D341Med (cell line): ENCODE measurements at regions not wholly inside any gene's neighbourhood (a gene's known extent, or its start where the extent isn't known, plus 50 kb on each side); places are given as distances from the start of the nearest gene placed in this dataset.

Source experiments
- DNase-seq: peaks from one replicate; pipeline ENCODE4 v3.0.0; 2012; ENCODE audit warnings: low spot score

DNA sequence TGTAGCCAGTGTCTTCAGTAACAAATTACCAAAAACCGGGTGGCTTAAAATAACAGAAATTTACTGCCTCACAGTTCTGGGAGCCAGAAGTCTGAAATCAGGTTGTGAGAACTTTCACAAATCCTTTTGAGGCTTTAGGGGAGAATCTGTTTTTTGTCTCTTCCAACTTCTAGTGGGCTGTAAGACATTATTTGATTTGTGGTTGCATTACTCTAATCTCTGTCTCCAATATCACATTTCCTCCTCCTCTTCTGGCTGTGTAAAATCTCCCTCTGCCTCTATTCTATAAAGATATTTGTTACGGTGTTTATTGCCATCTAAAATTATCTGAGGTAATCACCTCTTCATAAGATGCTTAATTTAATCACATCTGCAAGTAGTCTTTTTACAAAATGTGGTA lies 1039.6 kb upstream of the LRRN3 start:
- no peak for DNase-seq

DNA sequence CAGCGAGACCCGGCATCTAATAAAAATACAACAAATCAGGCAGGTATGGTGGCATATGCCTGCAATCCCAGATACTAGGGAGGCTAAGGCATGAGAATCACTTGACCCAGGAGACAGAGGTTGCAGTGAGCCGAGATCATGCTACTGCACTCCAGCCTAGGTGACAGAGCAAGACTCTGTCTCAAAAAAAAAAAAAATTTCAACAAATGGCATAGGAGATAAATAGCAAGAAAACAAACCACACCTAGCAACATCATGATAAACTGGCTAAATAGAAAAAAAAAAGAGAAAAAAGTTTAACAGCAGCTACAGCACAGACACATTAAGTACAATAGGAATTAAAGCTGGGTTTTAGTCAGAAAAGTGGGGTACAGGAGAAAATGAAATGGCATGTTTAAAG lies 1034.6 kb upstream of the LRRN3 start:
- DNase-seq, result no peak

DNA sequence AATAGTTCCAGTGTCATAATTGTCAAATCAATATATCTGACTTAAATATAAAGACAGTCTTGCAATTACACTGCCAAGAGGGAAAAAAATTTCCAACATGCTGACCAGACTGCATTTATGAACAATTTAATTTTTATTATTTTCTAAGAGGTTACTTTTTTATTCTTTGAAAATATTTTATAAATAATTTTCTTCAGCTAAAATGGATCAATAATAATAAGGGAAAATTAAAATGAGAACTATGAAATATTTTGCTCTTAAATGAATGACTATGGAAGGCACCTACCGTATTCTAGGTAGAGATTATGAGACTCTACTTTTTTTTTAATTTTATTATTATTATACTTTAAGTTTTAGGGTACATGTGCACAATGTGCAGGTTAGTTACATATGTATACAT lies 1032.5 kb upstream of the LRRN3 start:
- no peak for DNase-seq

DNA sequence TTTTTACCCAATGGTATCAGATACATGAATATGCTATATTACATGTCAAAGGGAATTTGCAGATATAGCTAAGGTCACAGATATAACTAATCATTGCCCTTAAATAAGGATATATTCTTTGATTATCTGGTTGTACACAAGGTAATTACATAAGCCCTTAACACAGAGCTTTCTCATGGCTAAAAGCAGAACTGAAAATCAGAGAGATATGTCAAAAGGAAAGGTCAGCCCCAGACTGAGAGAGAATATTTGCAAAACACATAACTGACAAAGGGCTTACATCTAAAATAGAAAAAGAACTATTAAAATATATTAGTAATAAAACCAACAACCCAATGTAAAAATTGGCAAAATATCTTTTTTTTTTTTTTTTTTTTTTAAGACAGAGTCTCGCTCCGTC lies 1029.5 kb upstream of the LRRN3 start:
- no peak for DNase-seq

GRCh38 chr7:110065121-110065520 lies 1025.8 kb upstream of the LRRN3 start:
- no peak for DNase-seq

DNA sequence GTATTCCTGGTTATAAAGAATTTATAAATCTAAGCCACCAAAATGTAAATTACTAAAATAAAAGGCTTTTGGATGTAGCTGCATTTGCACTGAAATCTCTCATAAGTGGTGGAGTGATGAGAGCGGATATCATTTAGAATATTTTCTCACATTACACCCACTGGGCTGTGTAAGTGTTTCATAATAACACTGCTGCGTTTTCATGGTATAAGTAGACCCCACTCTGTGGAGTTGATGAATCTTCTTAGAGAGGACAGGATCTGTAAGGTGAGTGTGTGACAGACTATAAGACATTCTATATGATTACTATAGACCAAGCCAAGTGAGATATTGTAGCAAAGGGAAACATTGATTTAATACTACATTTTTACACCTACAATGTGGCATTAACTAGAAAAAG lies 1024.1 kb upstream of the LRRN3 start:
- DNase-seq, result no peak

DNA sequence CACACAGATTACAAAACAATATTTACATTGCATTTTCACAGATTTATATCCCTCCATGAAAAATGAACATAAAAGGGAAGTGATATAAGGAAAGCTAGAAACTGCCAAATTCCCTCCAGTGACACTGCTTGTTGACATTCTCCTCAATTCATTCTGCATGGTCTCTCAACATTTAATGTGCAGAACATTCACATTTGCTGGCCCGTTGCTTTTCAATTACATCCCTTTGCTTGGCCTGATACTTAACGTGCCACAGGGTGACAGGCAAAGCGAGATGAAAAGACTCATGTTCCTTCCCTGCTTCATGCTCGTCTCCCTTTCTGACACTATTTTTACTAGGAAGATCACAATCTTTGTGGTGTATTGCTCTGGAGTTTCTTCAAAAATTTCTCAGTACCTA lies 1019.7 kb upstream of the LRRN3 start:
- no peak for DNase-seq

- no peak for DNase-seq
Observed at GRCh38 chr7:110075450-110075849, 1015.5 kb upstream of the LRRN3 start.

GRCh38 chr7:110076194-110076593 lies 1014.7 kb upstream of the LRRN3 start:
- DNase-seq, result no peak

DNA sequence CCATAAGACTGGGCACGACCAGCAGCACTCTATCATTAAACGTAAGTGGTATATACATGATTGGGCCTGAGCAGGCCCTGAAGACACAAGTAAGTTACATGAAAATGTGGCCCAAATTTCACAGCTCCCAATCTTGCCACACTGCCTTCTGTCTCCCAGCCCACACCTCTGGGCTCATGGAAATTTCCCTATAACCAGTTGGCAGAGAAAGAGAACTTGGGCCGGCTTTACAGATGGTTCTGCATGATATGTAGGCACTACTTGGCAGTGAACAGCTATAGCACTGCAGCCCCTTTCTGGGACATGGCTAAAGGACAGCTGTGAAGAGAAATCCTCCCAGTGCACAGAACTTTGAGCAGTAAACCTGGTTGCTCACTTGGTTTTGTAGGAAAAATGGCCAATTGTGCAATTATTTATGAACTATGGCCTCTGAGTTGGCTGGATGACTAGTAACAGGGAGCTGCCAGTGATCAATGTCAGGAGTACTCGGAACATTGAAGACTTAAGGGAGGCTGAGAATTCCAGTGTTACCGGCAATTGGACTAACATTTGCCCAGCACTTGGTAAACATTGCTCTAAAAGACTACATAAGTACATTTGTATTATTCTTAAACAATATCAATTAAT lies 1006.6 kb upstream of the LRRN3 start:
- no peak for DNase-seq

DNA sequence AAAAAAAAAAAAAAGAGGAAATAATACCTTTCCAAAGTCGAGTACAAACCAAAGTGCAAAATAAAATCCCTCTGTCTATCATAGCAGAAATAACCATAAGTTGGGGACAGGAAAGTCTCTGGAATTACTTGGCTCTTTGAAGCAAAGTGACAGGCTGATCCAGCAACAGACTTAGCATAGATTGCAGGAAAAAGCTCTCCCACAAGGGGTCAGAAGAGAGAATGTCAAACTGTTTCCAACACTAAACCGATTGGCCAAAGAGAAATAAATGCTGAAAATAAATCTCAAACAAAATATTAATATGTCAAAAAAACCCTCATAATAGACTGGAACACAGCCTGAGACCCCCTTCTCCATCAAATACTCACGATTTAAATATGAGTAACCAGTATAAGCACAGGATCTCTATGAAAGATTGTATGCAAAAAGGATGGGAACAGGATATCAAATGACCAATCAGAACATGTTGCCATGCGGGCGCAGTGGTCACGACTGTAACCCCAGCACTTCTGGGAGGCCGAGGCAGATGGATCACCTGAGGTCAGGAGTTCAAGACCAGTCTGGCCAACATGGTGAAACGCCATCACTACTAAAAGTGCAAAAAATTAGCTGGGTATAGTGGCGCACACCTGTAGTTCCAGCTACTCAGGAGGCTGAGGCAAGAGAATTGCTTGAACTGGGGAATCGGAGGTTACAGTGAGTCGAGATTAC lies 1000.7 kb upstream of the LRRN3 start:
- peak; percentile 43 for DNase-seq

GRCh38 chr7:110095372-110096052 lies 995.4 kb upstream of the LRRN3 start:
- DNase-seq, result no peak

GRCh38 chr7:110104243-110104642 lies 986.7 kb upstream of the LRRN3 start:
- no peak for DNase-seq

DNA sequence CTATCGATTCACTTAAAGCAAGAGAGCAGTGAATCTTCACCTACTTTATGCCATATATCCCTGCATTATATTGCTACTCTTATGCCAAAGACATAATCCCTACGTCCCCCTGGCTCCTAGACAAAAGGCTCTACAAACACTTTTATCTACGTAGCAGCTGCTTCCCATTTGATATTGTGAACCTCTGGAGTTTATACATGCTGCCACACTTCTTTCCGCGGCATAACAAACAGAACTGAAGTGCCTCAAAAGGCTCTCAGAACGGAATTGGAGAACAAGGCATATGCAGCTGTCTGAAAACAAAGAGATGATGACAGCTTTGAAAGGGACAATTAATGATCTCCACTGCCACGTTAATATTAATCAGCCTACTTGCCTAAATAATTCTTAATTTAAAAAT lies 985.6 kb upstream of the LRRN3 start:
- DNase-seq, result no peak

DNA sequence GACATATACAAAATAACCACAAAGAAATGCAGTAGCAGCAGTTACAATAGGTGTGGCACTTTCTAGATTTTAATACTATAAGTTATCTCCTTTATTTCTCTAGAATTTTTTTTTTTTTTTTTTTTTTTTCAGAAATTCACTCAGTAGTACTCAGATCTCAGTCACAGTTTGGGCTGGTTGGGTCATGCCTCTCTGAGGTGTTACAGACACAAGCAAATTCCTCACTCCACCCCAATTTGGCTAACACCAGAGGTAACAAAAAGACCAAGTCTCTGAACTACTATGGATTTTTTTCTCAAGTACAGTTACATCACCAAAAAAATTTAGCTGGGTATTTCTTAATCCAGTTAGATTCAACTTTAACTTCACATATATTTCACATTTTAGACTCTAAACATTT lies 985.1 kb upstream of the LRRN3 start:
- DNase-seq, result no peak

GRCh38 chr7:110119883-110120581 lies 970.9 kb upstream of the LRRN3 start:
- DNase-seq, result no peak

DNA sequence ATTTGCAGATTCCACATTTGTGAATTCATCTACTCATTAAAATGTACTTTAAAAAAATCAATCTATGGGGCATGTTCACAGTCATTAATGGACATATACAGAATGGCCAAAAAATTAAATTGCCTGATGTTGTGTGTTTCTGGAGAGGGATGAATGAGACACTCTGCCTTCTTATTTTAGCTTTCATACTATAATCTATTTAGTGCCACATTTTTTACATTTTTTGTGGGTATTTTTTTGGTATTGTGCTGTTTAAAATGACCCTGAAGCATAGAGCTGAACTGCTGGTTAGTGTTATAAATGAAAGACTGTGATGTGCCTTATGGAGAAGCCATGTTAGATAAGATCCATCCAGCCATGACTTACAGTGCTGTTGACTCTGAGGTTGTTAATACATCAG lies 961.8 kb upstream of the LRRN3 start:
- no peak for DNase-seq

DNA sequence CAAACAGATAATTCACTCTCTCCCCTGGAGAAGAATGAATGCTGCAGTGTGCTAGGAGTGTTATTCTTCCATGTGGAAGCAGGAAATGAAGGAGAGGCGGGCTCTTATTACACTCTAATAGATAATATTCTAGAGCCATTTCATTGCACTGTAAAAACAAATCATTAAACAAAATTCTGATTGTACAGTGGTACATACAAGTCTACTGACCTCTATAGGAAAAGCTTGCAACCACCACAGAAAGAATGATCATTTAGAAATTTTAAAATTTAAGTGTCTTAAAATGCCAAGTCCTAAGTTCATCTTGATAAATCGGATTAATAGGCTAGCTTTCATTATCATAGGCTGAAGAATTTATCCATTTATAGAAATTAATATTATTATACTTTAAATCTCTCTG lies 960.3 kb upstream of the LRRN3 start:
- DNase-seq, result no peak

DNA sequence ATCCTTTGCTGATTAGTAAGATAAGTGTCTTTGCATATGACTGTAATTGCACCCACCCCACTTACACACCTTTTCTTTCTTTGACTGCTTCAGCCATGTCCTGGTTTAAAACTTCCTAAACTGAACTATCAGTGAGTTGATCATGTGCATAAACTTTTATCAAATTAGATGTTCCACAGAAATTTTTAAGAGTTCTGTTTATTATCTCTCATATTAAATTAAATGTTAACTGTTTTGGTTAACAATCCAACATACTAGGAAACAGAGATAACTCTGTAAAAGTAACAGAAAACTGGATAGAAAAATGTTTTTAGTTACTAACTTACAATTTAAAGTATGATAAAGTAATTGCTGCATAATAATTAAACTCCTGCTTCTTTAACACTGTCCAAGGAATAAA lies 959.6 kb upstream of the LRRN3 start:
- no peak for DNase-seq

GRCh38 chr7:110139056-110139455 lies 951.9 kb upstream of the LRRN3 start:
- no peak for DNase-seq

DNA sequence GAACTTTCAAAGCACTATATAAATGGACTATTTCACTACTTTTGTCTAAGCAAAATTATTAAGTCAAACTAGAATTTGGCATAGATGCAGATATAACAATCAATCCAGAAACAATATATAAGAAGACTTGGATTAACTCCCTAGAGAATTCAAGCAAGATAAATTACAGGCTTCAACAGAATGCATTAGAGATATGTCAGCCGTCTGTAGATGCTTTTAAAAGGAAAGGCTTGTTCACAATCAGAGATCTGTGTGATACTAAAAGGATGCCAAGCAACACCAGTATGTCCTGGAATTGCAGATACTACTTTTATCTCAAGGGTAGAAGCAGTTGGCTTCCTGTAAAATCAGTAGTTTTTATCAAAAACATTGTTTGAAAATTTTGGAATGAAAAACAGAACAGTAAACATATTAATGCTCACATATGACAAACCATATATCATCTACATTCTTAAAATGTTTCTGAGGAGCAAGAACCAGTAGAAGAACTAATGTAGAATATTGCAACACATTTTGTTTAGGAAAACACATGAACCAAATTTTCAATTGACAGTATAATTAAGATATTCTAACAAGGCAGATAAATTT lies 947.9 kb upstream of the LRRN3 start:
- DNase-seq, result no peak

- DNase-seq, result no peak
Observed at GRCh38 chr7:110144599-110144998, 946.3 kb upstream of the LRRN3 start.

DNA sequence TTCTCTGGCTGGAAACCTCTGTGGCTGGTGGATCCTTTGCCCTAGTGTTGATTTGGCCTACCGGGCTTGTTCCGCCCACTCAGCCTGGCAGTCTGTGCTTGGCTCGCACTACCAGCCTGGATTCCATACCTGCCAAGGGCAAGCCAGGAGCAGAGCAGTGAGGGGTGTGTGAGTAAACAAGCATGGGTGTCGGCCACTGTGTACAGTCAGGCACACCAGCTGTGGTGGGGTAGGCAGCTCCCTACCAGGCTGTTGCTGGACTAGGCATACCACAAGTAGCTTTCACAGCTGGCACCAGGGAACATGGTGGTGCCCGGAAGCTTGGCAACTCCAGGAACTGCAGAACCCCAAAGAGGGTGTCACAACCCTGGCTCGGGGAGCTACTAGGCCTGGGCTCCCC lies 942.9 kb upstream of the LRRN3 start:
- DNase-seq, result no peak
